PFSK-1 (cell line): ENCODE measurements at regions not wholly inside any gene's neighbourhood (a gene's known extent, or its start where the extent isn't known, plus 50 kb on each side); places are given as distances from the start of the nearest gene placed in this dataset.

Experiments
- FOXP2 ChIP-seq: optimal IDR thresholded peaks from 2 replicates; pipeline ENCODE3; 2011; ENCODE audit warnings: borderline replicate concordance, control low read depth, inconsistent platforms; ENCODE audit not compliant: insufficient read depth; ENCODE audit errors: extremely low read length, extremely low read depth
- POLR2AphosphoS5 ChIP-seq: IDR thresholded peaks from 2 replicates; pipeline ENCODE4 v1.6.1; 2012; ENCODE audit warnings: low read depth, mild to moderate bottlenecking, control low read depth, low read length, moderate library complexity
- SIN3A ChIP-seq: IDR thresholded peaks from 2 replicates; pipeline ENCODE4 v1.6.1; 2012; ENCODE audit warnings: mild to moderate bottlenecking, low read length, moderate library complexity, borderline replicate concordance; ENCODE audit not compliant: insufficient read depth
- TAF1 ChIP-seq: IDR thresholded peaks from 2 replicates; pipeline ENCODE4 v1.6.1; 2012; ENCODE audit warnings: low read length, control low read depth, borderline replicate concordance; ENCODE audit not compliant: insufficient read depth
- TF ChIP-seq, protein P1 (sequence below), 2 experiments: IDR thresholded peaks; 2 replicates each; pipeline versions ENCODE4 v1.6.1 to v1.8.0; 2011 to 2012; ENCODE audit warnings: low read depth in 2 of 2, low read length in 2 of 2, control low read depth in 1 of 2, inconsistent platforms in 1 of 2, mild to moderate bottlenecking in 1 of 2, moderate library complexity in 1 of 2; ENCODE audit not compliant: insufficient read depth in 1 of 2

DNA sequence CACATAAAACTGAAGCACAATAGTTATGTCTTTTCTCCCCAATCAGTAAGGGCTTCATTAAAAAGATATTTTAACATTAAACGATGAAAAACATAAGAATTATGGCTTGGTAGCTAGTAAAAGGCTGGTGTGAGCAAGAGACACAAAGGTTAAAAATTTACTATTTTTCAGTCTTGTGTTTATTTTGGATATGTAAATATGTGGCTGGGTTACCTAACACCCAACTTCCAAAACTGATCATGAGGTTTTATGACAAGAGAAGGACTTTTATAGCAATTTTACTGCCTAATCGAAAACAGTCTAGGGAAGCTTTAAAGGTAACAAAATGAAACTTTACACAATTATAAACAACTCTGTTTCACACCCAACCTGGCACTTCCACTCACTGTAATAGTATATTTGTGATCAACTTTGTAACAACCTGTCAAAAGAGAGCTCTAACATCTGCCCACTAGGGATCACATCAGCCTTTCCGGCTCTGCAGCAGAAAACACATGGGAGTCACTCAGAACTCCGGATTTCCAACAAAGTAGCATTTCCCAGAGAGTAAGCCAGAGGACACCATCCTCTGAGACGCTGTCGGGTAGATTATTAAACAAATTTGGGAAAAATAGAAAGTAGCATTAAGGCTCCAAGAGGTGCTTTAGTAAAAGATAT lies 123.4 kb upstream of the C2CD4B start:
- TF ChIP-seq SIN3A (no peak), TAF1 (no peak), FOXP2 (no peak), POLR2AphosphoS5 (no peak)
- TF ChIP-seq, protein P1, sequence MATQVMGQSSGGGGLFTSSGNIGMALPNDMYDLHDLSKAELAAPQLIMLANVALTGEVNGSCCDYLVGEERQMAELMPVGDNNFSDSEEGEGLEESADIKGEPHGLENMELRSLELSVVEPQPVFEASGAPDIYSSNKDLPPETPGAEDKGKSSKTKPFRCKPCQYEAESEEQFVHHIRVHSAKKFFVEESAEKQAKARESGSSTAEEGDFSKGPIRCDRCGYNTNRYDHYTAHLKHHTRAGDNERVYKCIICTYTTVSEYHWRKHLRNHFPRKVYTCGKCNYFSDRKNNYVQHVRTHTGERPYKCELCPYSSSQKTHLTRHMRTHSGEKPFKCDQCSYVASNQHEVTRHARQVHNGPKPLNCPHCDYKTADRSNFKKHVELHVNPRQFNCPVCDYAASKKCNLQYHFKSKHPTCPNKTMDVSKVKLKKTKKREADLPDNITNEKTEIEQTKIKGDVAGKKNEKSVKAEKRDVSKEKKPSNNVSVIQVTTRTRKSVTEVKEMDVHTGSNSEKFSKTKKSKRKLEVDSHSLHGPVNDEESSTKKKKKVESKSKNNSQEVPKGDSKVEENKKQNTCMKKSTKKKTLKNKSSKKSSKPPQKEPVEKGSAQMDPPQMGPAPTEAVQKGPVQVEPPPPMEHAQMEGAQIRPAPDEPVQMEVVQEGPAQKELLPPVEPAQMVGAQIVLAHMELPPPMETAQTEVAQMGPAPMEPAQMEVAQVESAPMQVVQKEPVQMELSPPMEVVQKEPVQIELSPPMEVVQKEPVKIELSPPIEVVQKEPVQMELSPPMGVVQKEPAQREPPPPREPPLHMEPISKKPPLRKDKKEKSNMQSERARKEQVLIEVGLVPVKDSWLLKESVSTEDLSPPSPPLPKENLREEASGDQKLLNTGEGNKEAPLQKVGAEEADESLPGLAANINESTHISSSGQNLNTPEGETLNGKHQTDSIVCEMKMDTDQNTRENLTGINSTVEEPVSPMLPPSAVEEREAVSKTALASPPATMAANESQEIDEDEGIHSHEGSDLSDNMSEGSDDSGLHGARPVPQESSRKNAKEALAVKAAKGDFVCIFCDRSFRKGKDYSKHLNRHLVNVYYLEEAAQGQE (IDR thresholded peaks at IDR 0.05; ENCODE audit: insufficient read depth in 1 of 2, low read depth in 2 of 2, low read length in 2 of 2): no peak

DNA sequence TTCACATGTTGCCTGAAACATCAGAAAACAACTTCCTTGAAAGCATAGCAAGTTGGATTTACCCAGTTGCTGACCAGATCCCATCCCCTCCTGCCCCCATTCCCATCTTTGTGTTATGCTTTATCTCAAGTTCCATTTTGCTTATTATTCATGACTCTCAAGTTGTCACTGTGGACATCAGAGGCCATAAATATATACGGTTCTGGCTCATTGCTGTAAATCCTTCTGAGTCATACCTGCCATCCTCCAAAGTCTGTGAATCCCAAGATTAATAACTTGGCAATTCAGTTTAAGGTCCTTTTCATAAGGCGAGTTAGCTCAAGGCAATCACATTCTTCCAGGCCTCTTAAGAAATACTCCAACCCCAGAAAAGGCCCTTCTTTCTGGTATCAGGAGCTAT lies 126.2 kb upstream of the C2CD4B start:
- no peak for TF ChIP-seq TAF1
- no peak for TF ChIP-seq POLR2AphosphoS5
- TF ChIP-seq SIN3A: no peak
- TF ChIP-seq, protein P1 (IDR thresholded peaks at IDR 0.05; ENCODE audit: insufficient read depth in 1 of 2, low read depth in 2 of 2, low read length in 2 of 2): no peak
- no peak for TF ChIP-seq FOXP2

DNA sequence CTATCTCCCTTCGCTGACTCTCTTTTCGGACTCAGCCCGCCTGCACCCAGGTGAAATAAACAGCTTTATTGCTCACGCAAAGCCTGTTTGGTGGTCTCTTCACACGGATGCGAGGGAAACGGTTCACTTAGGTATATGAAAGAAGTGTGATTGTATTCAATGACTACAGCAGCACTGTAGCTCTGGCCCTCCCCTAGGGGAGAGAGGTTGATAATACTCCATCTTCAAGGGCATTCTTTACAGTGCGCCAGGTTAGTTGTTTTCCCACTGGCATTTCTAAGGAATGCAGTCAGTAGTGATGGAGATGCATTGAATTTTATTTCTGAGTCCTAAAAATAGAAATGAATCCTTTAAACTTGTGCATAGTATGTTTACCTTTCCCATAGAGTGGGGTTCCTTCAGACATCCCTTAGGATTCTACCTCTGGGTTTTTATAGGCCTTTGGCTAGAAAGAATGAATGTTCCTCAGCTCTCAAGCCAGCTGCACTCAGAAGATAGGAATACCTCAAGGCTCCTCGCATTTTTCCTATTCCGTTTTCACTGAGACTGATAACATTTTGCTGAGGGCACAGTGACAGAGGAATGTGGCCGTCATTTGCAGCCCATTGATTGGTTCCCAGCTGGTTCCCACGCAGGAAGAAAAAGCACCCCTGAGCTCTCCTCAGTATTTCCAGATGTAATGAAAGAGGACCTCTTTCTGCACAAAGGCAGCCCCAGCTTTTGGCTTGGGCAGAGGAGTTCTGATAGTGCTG lies 131.8 kb upstream of the C2CD4B start:
- TF ChIP-seq, protein P1 (IDR thresholded peaks at IDR 0.05; ENCODE audit: insufficient read depth in 1 of 2, low read depth in 2 of 2, low read length in 2 of 2): no peak
- no peak for TF ChIP-seq TAF1
- no peak for TF ChIP-seq POLR2AphosphoS5
- TF ChIP-seq FOXP2: no peak
- TF ChIP-seq SIN3A: no peak

DNA sequence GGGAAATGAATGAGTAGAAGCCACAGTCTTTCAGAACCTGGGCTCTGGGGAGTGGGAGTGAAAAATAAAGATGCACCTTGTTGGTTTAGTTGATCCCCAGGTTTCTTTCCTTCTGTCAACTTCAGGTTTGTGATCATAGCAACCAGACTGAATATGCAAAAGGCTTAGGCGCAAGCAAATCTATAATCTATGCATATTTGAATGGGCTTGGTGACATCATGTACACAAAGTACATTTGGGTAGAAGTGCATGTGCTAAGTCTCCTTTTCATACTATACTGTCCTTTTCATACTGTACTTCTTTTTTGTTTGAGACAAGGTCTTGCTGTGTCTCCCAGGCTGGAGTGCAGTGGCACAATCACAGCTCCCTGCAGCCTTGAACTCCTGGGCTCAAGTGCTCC lies 132.4 kb upstream of the C2CD4B start:
- TF ChIP-seq POLR2AphosphoS5: no peak
- no peak for TF ChIP-seq TAF1
- TF ChIP-seq, protein P1 (IDR thresholded peaks at IDR 0.05; ENCODE audit: insufficient read depth in 1 of 2, low read depth in 2 of 2, low read length in 2 of 2): no peak
- TF ChIP-seq SIN3A: no peak
- TF ChIP-seq FOXP2: no peak
